WI38 (cell line): ENCODE measurements at regions not wholly inside any gene's neighbourhood (a gene's known extent, or its start where the extent isn't known, plus 50 kb on each side); places are given as distances from the start of the nearest gene placed in this dataset.

ENCODE experiments used
- H3K4me3 ChIP-seq: 2 replicates; pipeline ENCODE4 v1.5.1; 2011; ENCODE audit warnings: low read depth, mild to moderate bottlenecking, control low read depth, low read length
- TF ChIP-seq, protein P1 (sequence below): IDR thresholded peaks from 2 replicates; pipeline ENCODE4 v1.5.1; 2012; ENCODE audit warnings: low read depth, mild to moderate bottlenecking, control low read depth, low read length

DNA sequence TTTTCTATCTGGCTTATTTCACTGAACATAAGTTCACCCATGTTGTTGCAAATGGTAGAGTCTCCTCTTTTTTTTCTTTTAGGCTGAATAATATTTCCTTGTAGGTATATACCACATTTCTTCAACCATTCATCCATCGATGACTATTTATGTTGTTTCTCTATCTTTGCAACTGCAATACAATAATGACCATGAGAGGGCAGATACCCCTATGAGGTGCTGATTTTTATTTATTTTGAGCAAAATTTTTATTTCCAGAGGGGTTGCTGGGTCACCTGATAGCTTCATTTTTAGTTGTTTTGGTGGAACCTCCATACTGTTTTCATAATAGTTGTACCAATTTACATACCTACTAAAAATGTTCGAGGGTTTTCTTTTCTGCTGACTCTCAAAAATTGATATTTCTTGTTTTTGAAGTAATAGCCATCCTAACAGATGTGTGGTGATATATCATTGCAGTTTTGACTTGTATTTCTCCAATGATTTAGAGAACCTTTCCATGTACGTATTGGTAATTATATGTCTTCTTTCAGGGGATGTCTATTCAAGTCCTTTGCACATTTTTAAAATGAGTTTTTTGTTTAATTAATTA is 1697.0 kb downstream of the PCDH7 start:
- no peak overlapping the region for H3K4me3 ChIP-seq
- TF ChIP-seq, protein P1, sequence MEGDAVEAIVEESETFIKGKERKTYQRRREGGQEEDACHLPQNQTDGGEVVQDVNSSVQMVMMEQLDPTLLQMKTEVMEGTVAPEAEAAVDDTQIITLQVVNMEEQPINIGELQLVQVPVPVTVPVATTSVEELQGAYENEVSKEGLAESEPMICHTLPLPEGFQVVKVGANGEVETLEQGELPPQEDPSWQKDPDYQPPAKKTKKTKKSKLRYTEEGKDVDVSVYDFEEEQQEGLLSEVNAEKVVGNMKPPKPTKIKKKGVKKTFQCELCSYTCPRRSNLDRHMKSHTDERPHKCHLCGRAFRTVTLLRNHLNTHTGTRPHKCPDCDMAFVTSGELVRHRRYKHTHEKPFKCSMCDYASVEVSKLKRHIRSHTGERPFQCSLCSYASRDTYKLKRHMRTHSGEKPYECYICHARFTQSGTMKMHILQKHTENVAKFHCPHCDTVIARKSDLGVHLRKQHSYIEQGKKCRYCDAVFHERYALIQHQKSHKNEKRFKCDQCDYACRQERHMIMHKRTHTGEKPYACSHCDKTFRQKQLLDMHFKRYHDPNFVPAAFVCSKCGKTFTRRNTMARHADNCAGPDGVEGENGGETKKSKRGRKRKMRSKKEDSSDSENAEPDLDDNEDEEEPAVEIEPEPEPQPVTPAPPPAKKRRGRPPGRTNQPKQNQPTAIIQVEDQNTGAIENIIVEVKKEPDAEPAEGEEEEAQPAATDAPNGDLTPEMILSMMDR: no peak

DNA sequence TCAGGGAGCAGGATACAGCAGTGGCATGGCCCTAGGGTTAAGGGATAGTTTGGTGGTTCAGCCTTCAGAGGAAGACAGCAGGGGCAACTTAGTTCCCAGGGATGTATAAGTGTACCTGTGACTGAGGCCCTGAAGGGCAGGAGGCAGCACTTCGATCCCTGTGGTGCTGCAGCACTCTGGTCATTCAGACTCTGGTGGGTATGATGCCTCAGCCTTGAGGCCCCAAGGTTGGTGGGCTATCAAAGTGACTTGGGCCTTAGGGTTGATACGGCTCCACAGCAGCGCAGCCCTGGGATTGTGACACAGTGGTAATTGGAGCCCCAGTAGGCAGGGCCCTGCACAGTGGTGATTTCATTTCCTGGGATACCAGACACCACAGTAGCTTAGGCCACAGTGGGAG is 1703.1 kb downstream of the PCDH7 start:
- no peak overlapping the region for H3K4me3 ChIP-seq
- TF ChIP-seq, protein P1: no peak

DNA sequence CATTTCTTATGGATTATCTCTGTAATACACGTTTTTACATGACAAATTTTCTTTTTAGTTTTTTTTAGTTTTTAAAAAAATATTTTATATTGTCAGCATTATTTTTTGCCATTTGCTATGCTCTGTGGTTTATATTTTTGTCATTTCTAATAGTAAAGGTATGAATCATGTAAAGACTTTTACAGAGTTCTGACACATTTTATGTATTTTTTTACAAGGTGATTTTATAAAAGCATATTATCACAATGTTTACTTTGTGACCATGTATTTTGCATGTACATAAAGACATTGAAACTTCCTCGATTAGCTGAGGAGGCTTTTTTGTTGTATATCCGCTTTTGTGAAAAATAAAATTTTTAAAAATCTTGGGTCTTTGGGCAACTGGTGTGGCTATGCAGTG is 1705.1 kb downstream of the PCDH7 start:
- TF ChIP-seq, protein P1: no peak
- no peak overlapping the region for H3K4me3 ChIP-seq

DNA sequence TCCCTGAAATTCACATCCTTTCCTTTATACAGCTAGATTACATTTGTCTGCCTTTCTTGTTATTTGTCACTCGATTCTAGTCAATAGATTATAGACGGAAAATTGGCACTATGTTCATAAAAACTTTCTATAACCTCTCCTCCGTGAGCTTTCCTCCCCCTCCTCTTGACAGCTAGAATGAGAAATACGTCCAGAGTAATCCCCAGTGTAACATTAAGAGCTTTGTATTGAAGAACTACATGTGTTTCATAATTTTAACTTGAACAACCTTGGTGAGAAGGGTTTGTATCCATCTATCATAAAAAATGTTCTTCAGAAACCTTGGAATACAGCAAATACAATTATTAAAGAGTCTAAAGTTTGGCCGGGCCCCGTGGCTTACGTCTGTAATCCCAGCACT is 1707.4 kb downstream of the PCDH7 start:
- H3K4me3 ChIP-seq: no peak overlapping the region
- TF ChIP-seq, protein P1: no peak

DNA sequence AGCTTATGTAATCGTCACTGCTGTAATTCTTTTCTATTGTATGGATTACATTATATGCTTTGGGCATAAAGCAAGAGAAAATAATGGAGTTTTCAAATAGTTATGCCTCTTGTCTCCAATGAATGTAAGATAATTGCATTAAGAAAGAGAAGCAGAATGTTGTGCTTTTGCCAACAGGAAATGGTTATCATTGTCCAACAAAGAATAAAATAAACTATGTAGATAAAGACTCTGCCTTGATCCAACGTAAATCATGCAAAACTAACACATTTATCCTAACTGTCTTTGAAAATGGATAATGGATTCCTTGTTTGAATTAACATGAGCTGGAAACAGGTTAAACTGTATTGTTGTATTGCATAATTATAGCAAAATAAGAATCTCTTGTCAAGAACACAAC is 1709.0 kb downstream of the PCDH7 start:
- no peak overlapping the region for H3K4me3 ChIP-seq
- TF ChIP-seq, protein P1: no peak

DNA sequence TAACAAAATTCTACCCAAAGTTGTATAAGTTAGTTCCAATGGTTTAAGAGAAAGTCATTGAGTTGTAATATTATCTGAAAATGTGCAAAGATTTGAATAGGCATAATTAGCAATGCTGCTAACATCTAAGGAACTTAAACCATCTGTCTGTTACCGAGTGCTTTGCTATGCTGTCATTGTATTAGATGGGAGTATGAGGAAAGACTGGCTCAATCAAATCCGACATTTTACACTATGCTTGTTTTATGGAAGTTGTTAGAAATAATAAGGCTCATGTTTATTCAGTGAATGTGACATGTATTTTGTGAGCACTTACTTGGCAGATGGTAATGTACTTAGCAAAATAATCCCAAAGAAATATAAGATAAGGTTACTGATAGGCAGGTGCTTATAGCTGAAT is 1715.1 kb downstream of the PCDH7 start:
- TF ChIP-seq, protein P1: no peak

DNA sequence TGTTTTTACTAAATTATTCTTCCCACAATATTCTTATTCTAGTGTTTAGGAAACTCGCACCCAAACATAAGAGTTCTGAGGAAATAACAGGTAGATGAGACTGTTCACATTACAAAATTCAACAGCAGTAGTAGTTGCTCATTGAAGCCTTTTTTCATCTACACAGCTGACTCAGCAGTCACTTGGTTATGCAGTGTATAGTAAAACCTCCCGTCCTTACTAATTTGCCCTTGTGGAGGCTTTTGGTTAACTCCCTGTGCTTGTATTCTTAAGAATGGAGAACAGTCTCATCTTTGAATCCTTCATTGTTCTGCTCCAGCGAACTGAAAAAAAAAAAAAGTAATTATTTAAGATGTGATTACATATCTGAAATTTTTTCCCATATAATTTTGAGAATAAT is 1716.6 kb downstream of the PCDH7 start:
- H3K4me3 ChIP-seq: no peak overlapping the region
- TF ChIP-seq, protein P1: no peak

More for the DNA sequence above, 1715.1 kb downstream of the PCDH7 start:
- H3K4me3 ChIP-seq: no peak overlapping the region
